HUES64 (cell line): ENCODE measurements at regions not wholly inside any gene's neighbourhood (a gene's known extent, or its start where the extent isn't known, plus 50 kb on each side); places are given as distances from the start of the nearest gene placed in this dataset.

Source experiments
- H3K27ac ChIP-seq: 2 replicates; pipeline ENCODE4 v1.7.0; 2013; ENCODE audit warnings: low read depth, low read length, inconsistent platforms
- H3K27me3 ChIP-seq: 2 replicates; pipeline ENCODE4 v1.6.1; 2013; ENCODE audit warnings: mild to moderate bottlenecking, low read length; ENCODE audit not compliant: insufficient read depth
- H3K36me3 ChIP-seq: 2 replicates; pipeline ENCODE4 v1.6.1; 2013; ENCODE audit warnings: mild to moderate bottlenecking, low read length; ENCODE audit not compliant: insufficient read depth
- H3K4me1 ChIP-seq: 2 replicates; pipeline ENCODE4 v1.6.1; 2013; ENCODE audit warnings: mild to moderate bottlenecking, low read length, moderate library complexity; ENCODE audit not compliant: insufficient read depth
- H3K4me3 ChIP-seq: 2 replicates; pipeline ENCODE4 v1.5.1; 2013; ENCODE audit warnings: mild to moderate bottlenecking, low read length, moderate library complexity
- H3K9ac ChIP-seq: 2 replicates; pipeline ENCODE4 v1.6.1; 2013; ENCODE audit warnings: mild to moderate bottlenecking, low read depth, low read length
- H3K9me3 ChIP-seq: 2 replicates; pipeline ENCODE4 v1.6.1; 2013; ENCODE audit warnings: low read depth, low read length; ENCODE audit not compliant: insufficient read depth
- WGBS: fragments of 150-250, 120-280 bp; methylation state at CpG from one replicate; pipeline ENCODE4 v1.1.7; 2013; ENCODE audit warnings: missing lambda C conversion rate; 5-methylcytosine and 5-hydroxymethylcytosine counted together

GRCh38 chr15:95979286-95979685, 351.2 kb upstream of the NR2F2 start:
- no peak overlapping the region for H3K4me3 ChIP-seq
- no peaks in the 10 kb centered on the region for H3K4me1 ChIP-seq
- no peaks in the 10 kb centered on the region for H3K27me3 ChIP-seq
- WGBS: 94% methylated on average over 3 of the region's 3 CpGs
- no peak overlapping the region for H3K9ac ChIP-seq
- no peaks in the 10 kb centered on the region for H3K9me3 ChIP-seq
- no peaks in the 10 kb centered on the region for H3K36me3 ChIP-seq
- no peak overlapping the region for H3K27ac ChIP-seq

GRCh38 chr15:95981209-95981608, 349.3 kb upstream of the NR2F2 start:
- no peak overlapping the region for H3K27ac ChIP-seq
- H3K4me1 ChIP-seq: no peaks in the 10 kb centered on the region
- no peak overlapping the region for H3K9ac ChIP-seq
- no peak overlapping the region for H3K4me3 ChIP-seq
- WGBS: 94% methylated on average over 6 of the region's 6 CpGs
- no peaks in the 10 kb centered on the region for H3K9me3 ChIP-seq
- H3K27me3 ChIP-seq: no peaks in the 10 kb centered on the region
- H3K36me3 ChIP-seq: no peaks in the 10 kb centered on the region

GRCh38 chr15:95987299-95987698, 343.2 kb upstream of the NR2F2 start:
- Histone ChIP-seq H3K9ac (no peak overlapping the region), H3K4me3 (no peak overlapping the region), H3K9me3 (no peaks in the 10 kb centered on the region), H3K36me3 (no peaks in the 10 kb centered on the region), H3K27ac (no peak overlapping the region), H3K4me1 (peaks cover 18% of the 10 kb centered on the region), H3K27me3 (no peaks in the 10 kb centered on the region)
- 70% methylated on average over 4 of the region's 4 CpGs for WGBS

- 78% methylated on average over 3 of the region's 3 CpGs for WGBS
- Histone ChIP-seq H3K4me3 (no peak overlapping the region), H3K9ac (no peak overlapping the region), H3K4me1 (peaks cover 18% of the 10 kb centered on the region), H3K9me3 (no peaks in the 10 kb centered on the region), H3K36me3 (no peaks in the 10 kb centered on the region), H3K27ac (no peak overlapping the region; the same call in 1 of the 2 replicates), H3K27me3 (no peaks in the 10 kb centered on the region)
Observed at GRCh38 chr15:95987886-95988573, 342.5 kb upstream of the NR2F2 start.

GRCh38 chr15:95988574-95988887, 342.0 kb upstream of the NR2F2 start:
- no peak overlapping the region for H3K9ac ChIP-seq
- no peaks in the 10 kb centered on the region for H3K9me3 ChIP-seq
- H3K4me3 ChIP-seq: no peak overlapping the region
- H3K4me1 ChIP-seq: peaks cover 18% of the 10 kb centered on the region
- H3K36me3 ChIP-seq: no peaks in the 10 kb centered on the region
- no peaks in the 10 kb centered on the region for H3K27me3 ChIP-seq
- 82% methylated on average over 4 of the region's 4 CpGs for WGBS
- no peak overlapping the region for H3K27ac ChIP-seq

GRCh38 chr15:95989392-95989791, 341.1 kb upstream of the NR2F2 start:
- WGBS: 95% methylated on average over 3 of the region's 3 CpGs
- Histone ChIP-seq H3K36me3 (no peaks in the 10 kb centered on the region), H3K9me3 (no peaks in the 10 kb centered on the region), H3K4me1 (peaks cover 18% of the 10 kb centered on the region), H3K27ac (no peak overlapping the region), H3K9ac (no peak overlapping the region), H3K4me3 (no peak overlapping the region), H3K27me3 (no peaks in the 10 kb centered on the region)

GRCh38 chr15:95990833-95991232, 339.7 kb upstream of the NR2F2 start:
- Histone ChIP-seq H3K9me3 (no peaks in the 10 kb centered on the region), H3K9ac (no peak overlapping the region), H3K4me1 (peaks cover 18% of the 10 kb centered on the region), H3K27me3 (no peaks in the 10 kb centered on the region), H3K27ac (no peak overlapping the region), H3K36me3 (no peaks in the 10 kb centered on the region), H3K4me3 (no peak overlapping the region)
- 92% methylated on average over 4 of the region's 4 CpGs for WGBS

GRCh38 chr15:95994418-95994817, 336.1 kb upstream of the NR2F2 start:
- Histone ChIP-seq H3K4me1 (no peaks in the 10 kb centered on the region), H3K36me3 (no peaks in the 10 kb centered on the region), H3K9ac (no peak overlapping the region), H3K9me3 (no peaks in the 10 kb centered on the region), H3K27me3 (no peaks in the 10 kb centered on the region), H3K27ac (no peak overlapping the region), H3K4me3 (no peak overlapping the region)
- WGBS: 76% methylated on average over 4 of the region's 4 CpGs

GRCh38 chr15:95995375-95996168, 334.9 kb upstream of the NR2F2 start:
- no peaks in the 10 kb centered on the region for H3K9me3 ChIP-seq
- H3K27me3 ChIP-seq: no peaks in the 10 kb centered on the region
- 95% methylated on average over 3 of the region's 5 CpGs for WGBS
- H3K4me3 ChIP-seq: no peak overlapping the region
- H3K36me3 ChIP-seq: no peaks in the 10 kb centered on the region
- no peaks in the 10 kb centered on the region for H3K4me1 ChIP-seq
- no peak overlapping the region for H3K27ac ChIP-seq
- no peak overlapping the region for H3K9ac ChIP-seq

GRCh38 chr15:95996494-95996893, 334.0 kb upstream of the NR2F2 start:
- no peaks in the 10 kb centered on the region for H3K27me3 ChIP-seq
- no peak overlapping the region for H3K4me3 ChIP-seq
- WGBS: 92% methylated on average over 4 of the region's 4 CpGs
- H3K36me3 ChIP-seq: no peaks in the 10 kb centered on the region
- no peak overlapping the region for H3K27ac ChIP-seq
- H3K4me1 ChIP-seq: no peaks in the 10 kb centered on the region
- no peaks in the 10 kb centered on the region for H3K9me3 ChIP-seq
- no peak overlapping the region for H3K9ac ChIP-seq

GRCh38 chr15:95998935-95999334, 331.6 kb upstream of the NR2F2 start:
- Histone ChIP-seq H3K4me3 (no peak overlapping the region), H3K4me1 (no peaks in the 10 kb centered on the region), H3K27me3 (no peaks in the 10 kb centered on the region), H3K36me3 (no peaks in the 10 kb centered on the region), H3K27ac (no peak overlapping the region), H3K9me3 (no peaks in the 10 kb centered on the region), H3K9ac (no peak overlapping the region)
- 91% methylated on average over 4 of the region's 4 CpGs for WGBS
